ENCODE measurements at regions not wholly inside any gene's neighbourhood (a gene's known extent, or its start where the extent isn't known, plus 50 kb on each side); places are given as distances from the start of the nearest gene placed in this dataset.

- Histone ChIP-seq H3K36me3 (ENCODE audit: control insufficient read depth in 2 of 2, insufficient read depth in 2 of 2, low read length in 1 of 2) (no peaks in the 10 kb centered on the region), H3K27ac (ENCODE audit: low read depth in 1 of 2, low read length in 1 of 2) (no peak overlapping the region), H3K4me1 (ENCODE audit: control insufficient read depth in 2 of 2, insufficient read depth in 2 of 2, low read length in 2 of 2) (peaks cover 0 to 6% of the 10 kb centered on the region in 2 donors), H3K27me3 (ENCODE audit: control insufficient read depth in 2 of 2, insufficient read depth in 1 of 2, low read length in 1 of 2) (no peaks in the 10 kb centered on the region), H3K4me3 (ENCODE audit: low read length in 2 of 2) (no peak overlapping the region), H3K9me3 (ENCODE audit: control insufficient read depth in 2 of 2, insufficient read depth in 1 of 2, low read length in 1 of 2) (no peaks in the 10 kb centered on the region)
- DNase-seq (ENCODE audit: low read depth in 6 of 9, low spot score in 9 of 9) = no peak
- 95% methylated on average over 4 of the region's 4 CpGs for WGBS
Observed at GRCh38 chr13:44211286-44211685, 162.3 kb upstream of the SERP2 start.

- Histone ChIP-seq H3K27me3 (ENCODE audit: control insufficient read depth in 2 of 2, insufficient read depth in 1 of 2, low read length in 1 of 2) (no peaks in the 10 kb centered on the region), H3K4me1 (ENCODE audit: control insufficient read depth in 2 of 2, insufficient read depth in 2 of 2, low read length in 2 of 2) (peaks cover 0 to 6% of the 10 kb centered on the region in 2 donors), H3K36me3 (ENCODE audit: control insufficient read depth in 2 of 2, insufficient read depth in 2 of 2, low read length in 1 of 2) (no peaks in the 10 kb centered on the region), H3K9me3 (ENCODE audit: control insufficient read depth in 2 of 2, insufficient read depth in 1 of 2, low read length in 1 of 2) (no peaks in the 10 kb centered on the region), H3K4me3 (ENCODE audit: low read length in 2 of 2) (no peak overlapping the region), H3K27ac (ENCODE audit: low read depth in 1 of 2, low read length in 1 of 2) (no peak overlapping the region)
- no peak for DNase-seq (ENCODE audit: low read depth in 6 of 9, low spot score in 9 of 9)
- WGBS = 97% methylated on average over 14 of the region's 14 CpGs
Observed at GRCh38 chr13:44211704-44212346, 161.8 kb upstream of the SERP2 start.

GRCh38 chr13:44212633-44213396 is 160.8 kb upstream of the SERP2 start:
- Histone ChIP-seq H3K4me1 (ENCODE audit: control insufficient read depth in 2 of 2, insufficient read depth in 2 of 2, low read length in 2 of 2) (peaks cover 0 to 6% of the 10 kb centered on the region in 2 donors), H3K9me3 (ENCODE audit: control insufficient read depth in 2 of 2, insufficient read depth in 1 of 2, low read length in 1 of 2) (no peaks in the 10 kb centered on the region), H3K4me3 (ENCODE audit: low read length in 2 of 2) (no peak overlapping the region), H3K27me3 (ENCODE audit: control insufficient read depth in 2 of 2, insufficient read depth in 1 of 2, low read length in 1 of 2) (no peaks in the 10 kb centered on the region), H3K36me3 (ENCODE audit: control insufficient read depth in 2 of 2, insufficient read depth in 2 of 2, low read length in 1 of 2) (no peaks in the 10 kb centered on the region), H3K27ac (ENCODE audit: low read depth in 1 of 2, low read length in 1 of 2) (no peak overlapping the region)
- DNase-seq (ENCODE audit: low read depth in 6 of 9, low spot score in 9 of 9) = no peak
- WGBS = 88% methylated on average over 9 of the region's 9 CpGs

GRCh38 chr13:44218501-44219240 is 155.0 kb upstream of the SERP2 start:
- Histone ChIP-seq H3K27me3 (ENCODE audit: control insufficient read depth in 2 of 2, insufficient read depth in 1 of 2, low read length in 1 of 2) (no peaks in the 10 kb centered on the region), H3K4me1 (ENCODE audit: control insufficient read depth in 2 of 2, insufficient read depth in 2 of 2, low read length in 2 of 2) (peaks cover 0 to 3% of the 10 kb centered on the region in 2 donors), H3K36me3 (ENCODE audit: control insufficient read depth in 2 of 2, insufficient read depth in 2 of 2, low read length in 1 of 2) (no peaks in the 10 kb centered on the region), H3K9me3 (ENCODE audit: control insufficient read depth in 2 of 2, insufficient read depth in 1 of 2, low read length in 1 of 2) (no peaks in the 10 kb centered on the region), H3K4me3 (ENCODE audit: low read length in 2 of 2) (no peak overlapping the region), H3K27ac (ENCODE audit: low read depth in 1 of 2, low read length in 1 of 2) (peak overlapping the region; percentile 0 to 42)
- WGBS = 89% methylated on average over 10 of the region's 10 CpGs
- DNase-seq (ENCODE audit: low read depth in 6 of 9, low spot score in 9 of 9) = no peak

GRCh38 chr13:44219577-44220548 is 153.8 kb upstream of the SERP2 start:
- H3K36me3 ChIP-seq (ENCODE audit: control insufficient read depth in 2 of 2, insufficient read depth in 2 of 2, low read length in 1 of 2) = no peaks in the 10 kb centered on the region
- no peaks in the 10 kb centered on the region for H3K27me3 ChIP-seq (ENCODE audit: control insufficient read depth in 2 of 2, insufficient read depth in 1 of 2, low read length in 1 of 2)
- DNase-seq (ENCODE audit: low read depth in 6 of 9, low spot score in 9 of 9) = no peak
- H3K4me3 ChIP-seq (ENCODE audit: low read length in 2 of 2) = no peak overlapping the region
- H3K27ac ChIP-seq (ENCODE audit: low read depth in 1 of 2, low read length in 1 of 2) = peak overlapping the region in 1 of 2 donors; percentile 52
- H3K9me3 ChIP-seq (ENCODE audit: control insufficient read depth in 2 of 2, insufficient read depth in 1 of 2, low read length in 1 of 2) = no peaks in the 10 kb centered on the region
- 97% methylated on average over 13 of the region's 13 CpGs for WGBS
- peaks cover 0 to 3% of the 10 kb centered on the region in 2 donors for H3K4me1 ChIP-seq (ENCODE audit: control insufficient read depth in 2 of 2, insufficient read depth in 2 of 2, low read length in 2 of 2)

- peaks cover 0 to 3% of the 10 kb centered on the region in 2 donors for H3K4me1 ChIP-seq (ENCODE audit: control insufficient read depth in 2 of 2, insufficient read depth in 2 of 2, low read length in 2 of 2)
- no peaks in the 10 kb centered on the region for H3K36me3 ChIP-seq (ENCODE audit: control insufficient read depth in 2 of 2, insufficient read depth in 2 of 2, low read length in 1 of 2)
- 91% methylated on average over 3 of the region's 3 CpGs for WGBS
- no peak overlapping the region for H3K27ac ChIP-seq (ENCODE audit: low read depth in 1 of 2, low read length in 1 of 2)
- H3K27me3 ChIP-seq (ENCODE audit: control insufficient read depth in 2 of 2, insufficient read depth in 1 of 2, low read length in 1 of 2) = no peaks in the 10 kb centered on the region
- DNase-seq (ENCODE audit: low read depth in 6 of 9, low spot score in 9 of 9) = no peak
- H3K4me3 ChIP-seq (ENCODE audit: low read length in 2 of 2) = no peak overlapping the region
- no peaks in the 10 kb centered on the region for H3K9me3 ChIP-seq (ENCODE audit: control insufficient read depth in 2 of 2, insufficient read depth in 1 of 2, low read length in 1 of 2)
Observed at GRCh38 chr13:44220948-44221347, 152.7 kb upstream of the SERP2 start.

- Histone ChIP-seq H3K4me1 (ENCODE audit: control insufficient read depth in 2 of 2, insufficient read depth in 2 of 2, low read length in 2 of 2) (peaks cover 0 to 3% of the 10 kb centered on the region in 2 donors), H3K27me3 (ENCODE audit: control insufficient read depth in 2 of 2, insufficient read depth in 1 of 2, low read length in 1 of 2) (no peaks in the 10 kb centered on the region), H3K4me3 (ENCODE audit: low read length in 2 of 2) (no peak overlapping the region), H3K9me3 (ENCODE audit: control insufficient read depth in 2 of 2, insufficient read depth in 1 of 2, low read length in 1 of 2) (no peaks in the 10 kb centered on the region), H3K27ac (ENCODE audit: low read depth in 1 of 2, low read length in 1 of 2) (peak overlapping the region in 1 of 2 donors; percentile 4), H3K36me3 (ENCODE audit: control insufficient read depth in 2 of 2, insufficient read depth in 2 of 2, low read length in 1 of 2) (no peaks in the 10 kb centered on the region)
- DNase-seq (ENCODE audit: low read depth in 6 of 9, low spot score in 9 of 9) = no peak
- 96% methylated on average over 4 of the region's 4 CpGs for WGBS
Observed at GRCh38 chr13:44221657-44222056, 152.0 kb upstream of the SERP2 start.

GRCh38 chr13:44223770-44224444 is 149.7 kb upstream of the SERP2 start:
- H3K27me3 ChIP-seq (ENCODE audit: control insufficient read depth in 2 of 2, insufficient read depth in 1 of 2, low read length in 1 of 2) = no peaks in the 10 kb centered on the region
- no peaks in the 10 kb centered on the region for H3K9me3 ChIP-seq (ENCODE audit: control insufficient read depth in 2 of 2, insufficient read depth in 1 of 2, low read length in 1 of 2)
- H3K36me3 ChIP-seq (ENCODE audit: control insufficient read depth in 2 of 2, insufficient read depth in 2 of 2, low read length in 1 of 2) = no peaks in the 10 kb centered on the region
- H3K4me1 ChIP-seq (ENCODE audit: control insufficient read depth in 2 of 2, insufficient read depth in 2 of 2, low read length in 2 of 2) = peaks cover 0 to 3% of the 10 kb centered on the region in 2 donors
- WGBS = 49% methylated on average over 2 of the region's 2 CpGs
- H3K4me3 ChIP-seq (ENCODE audit: low read length in 2 of 2) = no peak overlapping the region
- no peak overlapping the region for H3K27ac ChIP-seq (ENCODE audit: low read depth in 1 of 2, low read length in 1 of 2)
- DNase-seq (ENCODE audit: low read depth in 6 of 9, low spot score in 9 of 9) = no peak
